Cardiac muscle cell (in vitro differentiated cells and primary cell): ENCODE measurements at regions not wholly inside any gene's neighbourhood (a gene's known extent, or its start where the extent isn't known, plus 50 kb on each side); places are given as distances from the start of the nearest gene placed in this dataset.

Source experiments
- DNase-seq, 2 donors: peaks; one replicate each; pipeline versions ENCODE4 v3.0.0 to v3.0.0-alpha.2; 2010 to 2017; ENCODE audit warnings: low read depth in 1 of 2, low spot score in 1 of 2
- H3K27ac ChIP-seq: fragments of 200-600 bp; sonication (generic); 2 replicates; pipeline ENCODE4 v1.5.1; 2016
- H3K27me3 ChIP-seq: fragments of 200-600 bp; sonication (generic); 2 replicates; pipeline ENCODE4 v1.6.0; 2016; ENCODE audit warnings: control low read depth
- H3K36me3 ChIP-seq: fragments of 200-600 bp; sonication (generic); 2 replicates; pipeline ENCODE4 v1.5.1; 2016; ENCODE audit warnings: control low read depth
- H3K4me1 ChIP-seq: fragments of 200-600 bp; sonication (generic); 2 replicates; pipeline ENCODE4 v1.8.1; 2017; ENCODE audit warnings: low read depth, mild to moderate bottlenecking, mixed run types
- H3K4me3 ChIP-seq: fragments of 200-600 bp; sonication (generic); 2 replicates; pipeline ENCODE4 v1.5.1; 2016; ENCODE audit warnings: mild to moderate bottlenecking
- H3K9me3 ChIP-seq: fragments of 200-600 bp; sonication (generic); 2 replicates; pipeline ENCODE4 v1.5.1; 2017; ENCODE audit warnings: low read depth, mild to moderate bottlenecking, control low read depth
- CTCF ChIP-seq: IDR thresholded peaks from 2 replicates; pipeline ENCODE4 v1.5.1; 2012; ENCODE audit warnings: low read depth, mild to moderate bottlenecking, low read length

GRCh38 chrX:46216406-46216805 is 328.8 kb downstream of the ZNF674 start:
- no peaks in the 10 kb centered on the region for H3K9me3 ChIP-seq
- no peaks in the 10 kb centered on the region for H3K4me1 ChIP-seq
- no peaks in the 10 kb centered on the region for H3K27me3 ChIP-seq
- no peak for DNase-seq
- TF ChIP-seq CTCF = no peak
- no peak overlapping the region for H3K4me3 ChIP-seq
- no peaks in the 10 kb centered on the region for H3K36me3 ChIP-seq
- H3K27ac ChIP-seq = no peak overlapping the region

GRCh38 chrX:46211079-46211478 is 334.1 kb downstream of the ZNF674 start:
- no peak for TF ChIP-seq CTCF

GRCh38 chrX:46209768-46210167 is 335.5 kb downstream of the ZNF674 start:
- DNase-seq = no peak
- Histone ChIP-seq H3K4me1 (no peaks in the 10 kb centered on the region), H3K4me3 (no peak overlapping the region), H3K27me3 (no peaks in the 10 kb centered on the region), H3K36me3 (no peaks in the 10 kb centered on the region), H3K27ac (no peak overlapping the region), H3K9me3 (no peaks in the 10 kb centered on the region)
- no peak for TF ChIP-seq CTCF

More at GRCh38 chrX:46211079-46211478, 334.1 kb downstream of the ZNF674 start:
- Histone ChIP-seq H3K27me3 (no peaks in the 10 kb centered on the region), H3K4me1 (no peaks in the 10 kb centered on the region), H3K4me3 (no peak overlapping the region), H3K27ac (no peak overlapping the region), H3K9me3 (no peaks in the 10 kb centered on the region), H3K36me3 (no peaks in the 10 kb centered on the region)
- DNase-seq = no peak

- H3K27me3 ChIP-seq = no peaks in the 10 kb centered on the region
- no peak for DNase-seq
- H3K27ac ChIP-seq = no peak overlapping the region
- H3K4me3 ChIP-seq = no peak overlapping the region
- no peaks in the 10 kb centered on the region for H3K9me3 ChIP-seq
- no peaks in the 10 kb centered on the region for H3K36me3 ChIP-seq
- no peak for TF ChIP-seq CTCF
- H3K4me1 ChIP-seq = no peaks in the 10 kb centered on the region
Measured at GRCh38 chrX:46209037-46209436, 336.2 kb downstream of the ZNF674 start.

DNA sequence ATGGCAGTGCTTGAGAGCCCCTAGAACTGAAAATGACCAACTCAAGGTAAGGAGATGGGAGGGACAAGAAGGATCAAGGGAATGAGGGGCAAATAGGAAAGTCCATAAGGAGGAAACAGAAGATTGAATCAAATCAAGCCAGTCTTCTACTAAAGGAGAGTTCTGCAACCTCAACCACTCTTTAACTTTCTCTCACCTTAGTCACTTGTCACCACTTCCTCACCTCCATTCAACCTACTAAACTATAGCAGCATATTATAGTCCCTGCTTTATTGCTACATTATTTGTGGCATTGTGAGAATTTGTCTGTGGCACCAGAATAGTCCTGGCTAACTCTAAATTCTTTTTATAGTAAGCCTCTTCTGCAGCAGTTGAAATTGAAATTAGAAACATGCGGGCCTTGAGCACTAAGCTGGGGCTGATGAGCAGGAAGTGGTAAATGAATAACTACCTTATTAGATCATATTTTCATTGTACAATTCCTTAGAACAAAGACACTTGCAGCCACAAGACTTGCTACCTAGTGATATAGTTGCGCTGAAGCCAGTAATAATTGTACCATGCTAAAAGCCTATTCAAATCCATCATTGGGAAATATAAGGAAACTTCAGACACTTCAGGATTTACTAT is 336.9 kb downstream of the ZNF674 start:
- H3K27me3 ChIP-seq = no peaks in the 10 kb centered on the region
- DNase-seq = no peak
- H3K27ac ChIP-seq = no peak overlapping the region

More for the DNA sequence above, 336.9 kb downstream of the ZNF674 start:
- TF ChIP-seq CTCF = no peak
- Histone ChIP-seq H3K9me3 (no peaks in the 10 kb centered on the region), H3K36me3 (no peaks in the 10 kb centered on the region), H3K4me1 (no peaks in the 10 kb centered on the region), H3K4me3 (no peak overlapping the region)
